DOHH2 (cell line): ENCODE measurements at regions not wholly inside any gene's neighbourhood (a gene's known extent, or its start where the extent isn't known, plus 50 kb on each side); places are given as distances from the start of the nearest gene placed in this dataset.

ENCODE experiments used
- CTCF ChIP-seq: fragments of 200-600 bp; sonication (generic); IDR thresholded peaks from one replicate; pipeline ENCODE4 v1.5.1; 2014; ENCODE audit warnings: antibody characterized with exemption, mild to moderate bottlenecking, low read depth, low read length; ENCODE audit not compliant: poor library complexity, severe bottlenecking
- EZH2phosphoT487 ChIP-seq: fragments of 200-600 bp; sonication (generic); IDR thresholded peaks from 2 replicates; pipeline ENCODE4 v1.6.1; 2017; ENCODE audit warnings: borderline replicate concordance, mild to moderate bottlenecking, antibody characterized with exemption, low read length, moderate library complexity, mixed read lengths

- TF ChIP-seq CTCF (no peak), EZH2phosphoT487 (no peak)
Measured at GRCh38 chr5:145543968-145544367, 291.2 kb downstream of the PRELID2 start.
